ENCODE measurements at regions not wholly inside any gene's neighbourhood (a gene's known extent, or its start where the extent isn't known, plus 50 kb on each side); places are given as distances from the start of the nearest gene placed in this dataset.

DNA sequence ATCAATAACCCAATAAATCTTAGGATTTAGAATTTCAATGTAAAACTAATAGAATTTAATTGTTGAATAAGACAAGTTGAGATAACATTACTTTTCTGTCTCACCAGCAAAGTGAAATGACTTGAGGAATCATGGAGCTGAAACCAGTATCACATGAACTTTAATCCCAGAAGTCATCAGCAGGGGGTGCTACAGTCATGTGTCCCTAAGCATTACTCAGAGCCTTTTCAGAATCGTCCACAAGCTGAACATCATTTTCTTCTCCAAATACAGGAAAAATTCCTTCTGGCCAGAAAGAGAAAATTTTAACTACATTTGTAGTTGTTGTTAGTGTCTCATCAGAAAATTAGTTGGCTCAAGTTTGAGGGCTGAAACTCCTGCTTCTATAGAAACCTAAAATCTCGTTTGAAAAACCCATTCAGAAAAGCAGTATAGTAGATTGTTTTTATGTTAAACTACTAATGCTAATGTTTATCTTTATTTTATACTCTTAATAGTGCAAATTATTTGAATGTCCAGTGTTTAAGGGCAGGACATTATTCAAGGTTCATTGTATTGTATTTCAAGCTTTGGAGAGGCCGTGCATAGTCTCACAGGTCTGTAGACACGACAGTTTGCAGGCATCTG, 384.1 kb downstream of the PLOD2 start:
- no peaks in the 10 kb centered on the region for H3K4me1 Mint-ChIP-seq (ENCODE audit: low read depth)
- H3K27me3 Mint-ChIP-seq (ENCODE audit: low read depth) = no peaks in the 10 kb centered on the region
- H3K36me3 Mint-ChIP-seq (ENCODE audit: insufficient read depth) = no peaks in the 10 kb centered on the region
- no peak for ATAC-seq
- no peak overlapping the region for H3K4me3 Mint-ChIP-seq
- no peak for DNase-seq
- H3K9me3 Mint-ChIP-seq = peaks cover 10% of the 10 kb centered on the region

- ATAC-seq (no peak), DNase-seq (no peak)
- H3K4me1 Mint-ChIP-seq (ENCODE audit: low read depth) = no peaks in the 10 kb centered on the region
- H3K9me3 Mint-ChIP-seq = no peaks in the 10 kb centered on the region
- no peaks in the 10 kb centered on the region for H3K27me3 Mint-ChIP-seq (ENCODE audit: low read depth)
- H3K4me3 Mint-ChIP-seq = no peak overlapping the region
- H3K36me3 Mint-ChIP-seq (ENCODE audit: insufficient read depth) = no peaks in the 10 kb centered on the region
Measured at GRCh38 chr3:145780301-145780700, 380.7 kb downstream of the PLOD2 start.

- no peaks in the 10 kb centered on the region for H3K36me3 Mint-ChIP-seq (ENCODE audit: insufficient read depth)
- ATAC-seq (no peak), DNase-seq (no peak)
- peaks cover 7% of the 10 kb centered on the region for H3K9me3 Mint-ChIP-seq
- H3K27me3 Mint-ChIP-seq (ENCODE audit: low read depth) = no peaks in the 10 kb centered on the region
- no peak overlapping the region for H3K4me3 Mint-ChIP-seq
- no peaks in the 10 kb centered on the region for H3K4me1 Mint-ChIP-seq (ENCODE audit: low read depth)
Measured at GRCh38 chr3:145785668-145786067, 375.3 kb downstream of the PLOD2 start.

GRCh38 chr3:145798007-145798406, 363.0 kb downstream of the PLOD2 start:
- Mint-ChIP-seq H3K36me3 (ENCODE audit: insufficient read depth) (no peaks in the 10 kb centered on the region), H3K4me3 (no peak overlapping the region), H3K27me3 (ENCODE audit: low read depth) (no peaks in the 10 kb centered on the region), H3K9me3 (peaks cover 14% of the 10 kb centered on the region), H3K4me1 (ENCODE audit: low read depth) (no peaks in the 10 kb centered on the region)
- DNase-seq = no peak
- ATAC-seq = no peak

DNA sequence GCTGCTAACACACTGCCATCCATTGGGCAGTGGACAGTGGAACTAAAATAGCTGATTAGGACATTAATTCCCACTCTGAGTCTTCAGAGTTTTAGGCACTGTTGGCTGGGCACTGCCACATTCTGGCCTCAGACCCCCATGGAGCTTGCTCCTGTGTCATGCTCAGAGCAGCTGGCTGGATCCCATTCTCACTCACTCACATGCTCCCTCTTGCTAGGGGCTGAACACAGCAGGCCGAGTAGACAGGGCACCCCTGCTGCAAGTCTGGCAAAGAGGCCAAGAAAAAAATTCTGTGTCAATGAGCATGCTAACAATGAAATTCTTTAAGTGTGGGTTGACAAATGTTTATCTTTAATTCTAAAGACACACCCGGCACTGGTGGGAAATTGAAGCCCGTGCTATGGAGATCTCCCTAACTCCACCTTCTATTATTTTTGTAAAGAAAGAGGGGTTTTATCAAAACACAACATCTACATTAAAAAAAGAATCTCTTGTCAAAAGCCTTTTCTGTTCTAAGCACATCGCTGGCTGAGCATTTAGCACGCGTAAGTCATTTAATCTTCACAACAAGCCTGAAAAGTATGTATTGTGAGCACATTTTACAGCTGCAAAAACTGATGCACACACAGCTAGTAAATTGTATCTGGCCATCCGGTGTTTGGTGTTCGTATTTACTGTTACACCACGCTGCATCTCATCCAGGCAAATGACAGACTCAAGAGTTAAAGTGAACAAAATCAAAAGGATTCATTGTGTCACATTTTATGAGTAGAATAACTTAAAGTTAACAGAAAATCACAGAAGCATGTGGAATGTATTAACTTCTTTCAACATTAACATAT, 362.1 kb downstream of the PLOD2 start:
- DNase-seq = no peak
- H3K4me3 Mint-ChIP-seq = no peak overlapping the region
- no peak for ATAC-seq
- peaks cover 9% of the 10 kb centered on the region for H3K9me3 Mint-ChIP-seq
- no peaks in the 10 kb centered on the region for H3K4me1 Mint-ChIP-seq (ENCODE audit: low read depth)
- H3K36me3 Mint-ChIP-seq (ENCODE audit: insufficient read depth) = no peaks in the 10 kb centered on the region
- no peaks in the 10 kb centered on the region for H3K27me3 Mint-ChIP-seq (ENCODE audit: low read depth)

DNA sequence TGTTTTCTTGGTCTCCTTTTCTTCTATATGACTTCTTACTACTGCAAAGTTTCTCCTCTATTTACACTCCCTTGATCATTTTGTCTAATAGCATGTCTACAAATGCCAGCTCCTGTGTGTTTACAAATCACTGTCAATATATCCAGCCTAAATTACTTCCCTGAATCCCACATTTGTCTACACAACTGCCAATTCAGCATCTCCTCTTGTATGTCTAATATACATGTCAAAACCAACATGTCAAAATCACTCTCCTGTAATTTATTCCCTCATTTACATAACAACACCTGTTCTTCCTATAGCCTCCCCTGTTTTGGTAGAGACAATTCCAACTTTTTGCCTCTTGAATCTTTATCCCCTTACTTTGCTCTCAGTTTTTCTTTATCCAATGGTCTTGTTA, 359.3 kb downstream of the PLOD2 start:
- H3K4me1 Mint-ChIP-seq (ENCODE audit: low read depth) = no peaks in the 10 kb centered on the region
- DNase-seq = no peak
- H3K27me3 Mint-ChIP-seq (ENCODE audit: low read depth) = no peaks in the 10 kb centered on the region
- no peak for ATAC-seq
- H3K4me3 Mint-ChIP-seq = no peak overlapping the region
- H3K9me3 Mint-ChIP-seq = peaks cover 4% of the 10 kb centered on the region
- H3K36me3 Mint-ChIP-seq (ENCODE audit: insufficient read depth) = no peaks in the 10 kb centered on the region

DNA sequence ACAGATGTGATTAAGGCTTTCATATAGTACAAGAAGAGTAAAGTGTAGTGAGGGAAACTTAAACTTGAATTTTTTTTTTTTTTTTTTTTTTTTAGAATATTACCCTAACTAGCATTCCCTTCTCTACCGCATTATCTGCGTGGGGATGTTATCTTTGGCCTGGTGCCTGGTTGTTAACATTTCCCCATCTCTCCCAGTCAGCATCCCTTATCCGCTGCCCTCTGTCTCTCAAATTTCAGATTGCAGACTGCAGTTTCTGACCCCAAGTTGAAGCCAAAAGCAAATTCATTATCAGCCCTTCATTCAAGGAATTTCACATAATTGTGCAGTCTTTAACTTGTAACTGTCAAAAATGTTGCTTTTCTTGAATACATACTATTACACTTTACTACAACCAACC, 353.0 kb downstream of the PLOD2 start:
- Mint-ChIP-seq H3K27me3 (ENCODE audit: low read depth) (no peaks in the 10 kb centered on the region), H3K9me3 (peaks cover 3% of the 10 kb centered on the region), H3K4me1 (ENCODE audit: low read depth) (no peaks in the 10 kb centered on the region), H3K4me3 (no peak overlapping the region), H3K36me3 (ENCODE audit: insufficient read depth) (no peaks in the 10 kb centered on the region)
- no peak for DNase-seq
- no peak for ATAC-seq

GRCh38 chr3:145812391-145812790, 348.6 kb downstream of the PLOD2 start:
- no peak for DNase-seq
- Mint-ChIP-seq H3K36me3 (ENCODE audit: insufficient read depth) (no peaks in the 10 kb centered on the region), H3K9me3 (peaks cover 5% of the 10 kb centered on the region), H3K27me3 (ENCODE audit: low read depth) (no peaks in the 10 kb centered on the region), H3K4me3 (no peak overlapping the region), H3K4me1 (ENCODE audit: low read depth) (no peaks in the 10 kb centered on the region)
- no peak for ATAC-seq

GRCh38 chr3:145815707-145816413, 345.1 kb downstream of the PLOD2 start:
- DNase-seq (no peak), ATAC-seq (no peak)
- Mint-ChIP-seq H3K27me3 (ENCODE audit: low read depth) (no peaks in the 10 kb centered on the region), H3K36me3 (ENCODE audit: insufficient read depth) (no peaks in the 10 kb centered on the region), H3K9me3 (peaks cover 5% of the 10 kb centered on the region), H3K4me1 (ENCODE audit: low read depth) (no peaks in the 10 kb centered on the region), H3K4me3 (no peak overlapping the region)

- Mint-ChIP-seq H3K36me3 (ENCODE audit: insufficient read depth) (no peaks in the 10 kb centered on the region), H3K27me3 (ENCODE audit: low read depth) (no peaks in the 10 kb centered on the region), H3K4me3 (no peak overlapping the region), H3K4me1 (ENCODE audit: low read depth) (no peaks in the 10 kb centered on the region), H3K9me3 (peaks cover 2% of the 10 kb centered on the region)
- ATAC-seq = no peak
- DNase-seq = no peak
Measured at GRCh38 chr3:145817870-145818483, 343.0 kb downstream of the PLOD2 start.

GRCh38 chr3:145820170-145820569, 340.8 kb downstream of the PLOD2 start:
- DNase-seq (no peak), ATAC-seq (no peak)
- H3K4me1 Mint-ChIP-seq (ENCODE audit: low read depth) = no peaks in the 10 kb centered on the region
- no peaks in the 10 kb centered on the region for H3K27me3 Mint-ChIP-seq (ENCODE audit: low read depth)
- H3K36me3 Mint-ChIP-seq (ENCODE audit: insufficient read depth) = no peaks in the 10 kb centered on the region
- H3K9me3 Mint-ChIP-seq = no peaks in the 10 kb centered on the region
- H3K4me3 Mint-ChIP-seq = no peak overlapping the region

DNA sequence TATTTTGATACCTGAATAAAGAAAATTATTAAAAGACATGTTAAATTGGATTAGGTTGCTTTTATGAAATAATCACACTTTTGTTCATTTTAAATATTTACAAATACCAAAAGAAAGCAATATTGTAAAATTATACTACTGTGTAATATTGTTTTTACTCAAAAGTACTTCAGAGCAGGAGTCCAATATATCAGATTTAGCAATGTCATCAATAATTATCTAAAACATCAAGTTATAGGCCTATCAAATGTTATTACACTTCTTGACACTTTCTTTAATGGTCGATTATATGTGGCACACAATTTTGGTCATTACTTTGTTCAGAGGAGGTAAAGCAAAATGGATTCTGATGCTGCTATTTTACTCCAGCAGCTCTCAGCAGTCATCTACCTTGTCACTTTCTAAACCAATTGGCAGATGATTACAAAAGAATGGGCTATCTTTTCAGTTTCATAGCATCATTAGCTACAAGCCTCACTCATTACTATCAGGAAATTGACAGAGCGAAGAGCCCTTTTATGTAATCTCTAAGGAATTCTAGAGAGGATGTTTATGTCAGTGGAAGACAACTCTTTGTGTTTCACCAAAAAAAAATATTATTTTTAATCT, 318.6 kb downstream of the PLOD2 start:
- H3K36me3 Mint-ChIP-seq (ENCODE audit: insufficient read depth) = no peaks in the 10 kb centered on the region
- H3K27me3 Mint-ChIP-seq (ENCODE audit: low read depth) = no peaks in the 10 kb centered on the region
- no peaks in the 10 kb centered on the region for H3K4me1 Mint-ChIP-seq (ENCODE audit: low read depth)
- H3K4me3 Mint-ChIP-seq = no peak overlapping the region
- DNase-seq (no peak), ATAC-seq (no peak)
- peaks cover 10% of the 10 kb centered on the region for H3K9me3 Mint-ChIP-seq

GRCh38 chr3:145843561-145843960, 317.4 kb downstream of the PLOD2 start:
- Mint-ChIP-seq H3K4me3 (no peak overlapping the region), H3K4me1 (ENCODE audit: low read depth) (no peaks in the 10 kb centered on the region), H3K27me3 (ENCODE audit: low read depth) (no peaks in the 10 kb centered on the region), H3K36me3 (ENCODE audit: insufficient read depth) (no peaks in the 10 kb centered on the region), H3K9me3 (peaks cover 7% of the 10 kb centered on the region)
- DNase-seq = no peak
- no peak for ATAC-seq

- no peak for DNase-seq
- no peaks in the 10 kb centered on the region for H3K4me1 Mint-ChIP-seq (ENCODE audit: low read depth)
- peaks cover 8% of the 10 kb centered on the region for H3K9me3 Mint-ChIP-seq
- ATAC-seq = no peak
- no peaks in the 10 kb centered on the region for H3K36me3 Mint-ChIP-seq (ENCODE audit: insufficient read depth)
- H3K27me3 Mint-ChIP-seq (ENCODE audit: low read depth) = no peaks in the 10 kb centered on the region
- no peak overlapping the region for H3K4me3 Mint-ChIP-seq
Measured at GRCh38 chr3:145849115-145849514, 311.9 kb downstream of the PLOD2 start.

All from activated T-cell treated with anti-CD3 and anti-CD28 coated beads, Interleukin-2, amount 50 U/mL, for 4 hours (primary cell).